HG03520 (cell line): ENCODE measurements at regions not wholly inside any gene's neighbourhood (a gene's known extent, or its start where the extent isn't known, plus 50 kb on each side); places are given as distances from the start of the nearest gene placed in this dataset.
"Not testable (repeated sequence)": the region's sequence is repeated elsewhere in the genome, so short reads cannot be mapped to it uniquely, and the experiment has no call there.

ENCODE experiments used
- ATAC-seq: cut with Tn5 transposase; IDR thresholded peaks from one replicate; pipeline ENCODE4 v1.9.1; 2021; ENCODE audit warnings: mild to moderate bottlenecking, moderate library complexity; ENCODE audit not compliant: unreplicated experiment

DNA sequence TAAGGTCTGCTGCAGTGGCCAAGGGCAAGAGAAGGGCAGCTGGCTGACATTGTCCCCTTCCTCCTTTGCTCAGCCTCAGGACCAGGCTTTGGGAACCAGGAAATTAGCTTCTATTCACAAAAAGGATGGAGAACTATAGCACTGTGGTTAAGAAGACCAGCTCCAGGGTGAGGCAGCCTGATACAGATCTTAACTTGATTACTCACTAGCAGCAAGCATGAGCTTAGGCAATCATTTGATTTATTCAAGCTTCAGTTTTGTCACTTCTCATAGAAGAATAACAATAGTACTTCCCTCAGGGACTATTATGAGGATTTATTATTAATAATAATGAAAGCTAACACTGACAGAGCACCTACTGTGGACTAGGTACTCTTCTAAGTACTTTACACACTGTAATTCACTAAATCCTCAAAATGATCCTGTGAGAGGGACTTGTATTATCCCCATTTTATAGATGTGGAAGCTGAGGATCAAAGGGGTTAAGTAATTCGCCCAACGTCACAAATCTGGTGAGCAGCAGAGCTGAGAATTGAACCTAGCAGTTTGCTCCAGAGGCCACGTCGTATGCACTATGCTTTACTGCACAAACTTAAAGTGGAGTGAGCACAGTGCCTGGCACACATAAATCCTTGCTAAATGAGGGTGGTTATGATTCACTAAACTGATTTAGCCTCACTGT, 130.4 kb upstream of the PAK3 start:
- no peak for ATAC-seq

DNA sequence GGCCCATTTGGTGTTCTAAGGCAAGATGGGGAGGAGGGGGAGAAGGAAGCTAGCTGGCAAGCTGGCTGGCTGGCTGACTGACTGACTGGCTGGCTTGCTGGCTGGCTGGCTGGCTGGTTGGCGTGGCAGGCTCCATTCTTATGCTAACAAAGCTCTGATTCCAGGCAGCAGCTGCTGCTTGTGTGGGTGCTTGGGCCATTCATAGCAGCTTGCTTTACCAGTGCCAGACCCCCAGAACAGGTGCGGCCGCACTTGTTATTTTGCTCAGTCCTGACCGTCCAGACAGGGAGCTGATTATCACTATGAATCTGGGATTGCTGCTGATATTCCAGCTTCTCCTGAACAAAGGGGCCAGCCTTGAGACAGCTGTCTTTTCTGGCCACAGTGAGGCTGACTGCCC, 131.2 kb upstream of the PAK3 start:
- ATAC-seq = no peak

DNA sequence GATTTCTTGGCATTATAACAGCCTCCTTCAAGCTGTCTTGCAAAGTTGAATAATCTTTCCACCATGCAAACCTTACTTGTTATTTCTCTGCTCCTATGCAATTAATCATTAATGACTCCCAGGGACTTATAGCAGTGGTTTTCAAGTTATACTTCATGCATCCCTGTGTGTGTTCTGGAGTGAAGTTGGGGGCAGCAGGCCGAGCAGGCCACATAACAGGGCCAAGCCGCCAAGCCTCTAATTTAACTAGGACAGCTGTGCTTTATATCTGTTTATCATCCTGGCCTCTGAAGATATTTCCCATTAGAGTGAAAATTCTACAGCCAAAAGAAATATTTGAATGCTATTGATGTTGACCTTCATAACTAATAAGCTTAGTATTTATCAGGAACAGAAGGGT, 133.5 kb upstream of the PAK3 start:
- no peak for ATAC-seq

DNA sequence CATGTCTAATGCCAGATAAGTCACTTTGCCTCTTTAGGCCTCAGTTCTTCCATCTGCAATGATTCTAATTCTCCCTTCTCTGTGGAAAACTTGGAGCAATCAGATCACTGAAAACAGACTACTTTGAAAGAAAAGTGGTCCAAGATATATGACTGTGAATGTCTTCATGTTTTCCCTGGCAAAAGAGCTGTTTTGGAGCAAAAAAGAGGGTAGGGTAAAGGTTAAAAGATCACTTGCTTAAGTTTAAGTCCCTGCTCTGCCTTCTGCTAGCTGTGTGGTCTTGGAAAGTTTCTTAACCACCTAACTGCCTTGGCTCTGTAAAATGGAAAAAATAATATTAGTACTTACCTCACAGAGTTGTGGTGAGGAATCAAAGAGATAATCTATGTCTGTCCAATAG, 140.3 kb upstream of the PAK3 start:
- ATAC-seq = no peak

DNA sequence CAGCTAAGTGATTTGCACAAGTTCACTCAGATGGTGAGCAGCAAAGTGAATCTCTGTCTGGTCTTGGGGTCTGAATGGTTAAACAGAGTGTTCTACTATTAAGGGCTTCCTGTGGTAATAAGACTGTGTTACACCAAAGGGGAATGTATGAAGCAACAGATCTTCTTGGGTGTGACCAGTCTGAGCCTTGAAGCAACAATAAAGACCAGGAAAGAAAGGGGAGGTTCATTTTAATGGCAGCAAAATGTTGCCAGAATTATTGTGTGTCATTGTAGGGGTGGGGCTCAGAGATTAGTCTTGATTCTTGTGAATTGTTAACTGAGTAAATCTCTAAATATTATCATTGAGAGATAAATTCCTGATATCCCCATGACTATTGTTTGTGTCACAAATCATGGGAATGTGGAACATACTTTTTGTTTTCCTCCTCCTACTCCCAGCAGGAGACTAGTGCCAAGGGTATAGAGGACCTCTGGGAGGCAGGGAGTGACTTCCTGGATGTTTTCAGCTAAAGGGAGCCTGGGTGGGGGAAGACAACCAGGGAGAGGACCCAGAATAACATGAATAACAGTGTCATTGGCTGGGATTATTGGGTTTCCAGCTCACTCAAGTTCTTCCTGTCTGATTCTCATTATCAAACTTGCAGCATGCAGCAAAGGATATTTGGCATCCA, 141.4 kb upstream of the PAK3 start:
- ATAC-seq = no peak

DNA sequence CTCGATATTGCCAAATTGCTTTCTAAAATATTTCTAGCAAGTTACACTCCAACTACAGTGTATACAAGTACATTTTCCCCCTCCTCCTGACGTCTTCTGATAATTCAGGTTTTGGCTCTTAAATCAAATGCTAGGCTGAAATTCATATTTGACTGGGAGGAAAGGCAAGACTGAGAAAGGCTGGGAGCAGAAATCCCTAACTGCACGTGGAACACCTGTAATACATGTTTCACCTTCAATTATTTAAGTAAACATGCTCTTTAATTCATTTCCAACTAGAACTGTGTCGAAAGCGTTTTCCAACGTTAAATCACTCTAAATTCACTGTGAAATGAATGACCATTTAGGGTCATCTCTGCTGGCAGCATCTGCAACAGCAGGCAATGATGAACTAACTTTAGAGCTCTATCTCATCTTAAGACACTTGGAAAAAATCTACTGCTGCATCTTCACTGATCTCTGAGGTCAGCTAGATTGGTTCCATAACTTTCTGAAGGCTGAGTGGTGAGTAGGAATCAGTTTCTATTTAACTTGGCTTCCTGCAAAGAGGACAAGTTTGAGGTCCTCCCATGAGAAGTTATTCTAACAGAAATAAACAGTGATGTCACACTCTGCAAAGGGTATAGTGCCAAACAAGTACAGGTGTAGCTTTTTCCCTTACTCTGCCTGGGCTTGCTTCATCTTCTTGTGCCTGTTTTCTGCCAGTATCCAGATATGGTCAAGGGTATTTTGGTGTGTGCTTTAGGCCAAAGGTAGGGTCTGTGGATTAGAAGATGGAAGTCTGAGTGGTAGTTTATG, 144.3 kb upstream of the PAK3 start:
- no peak for ATAC-seq

DNA sequence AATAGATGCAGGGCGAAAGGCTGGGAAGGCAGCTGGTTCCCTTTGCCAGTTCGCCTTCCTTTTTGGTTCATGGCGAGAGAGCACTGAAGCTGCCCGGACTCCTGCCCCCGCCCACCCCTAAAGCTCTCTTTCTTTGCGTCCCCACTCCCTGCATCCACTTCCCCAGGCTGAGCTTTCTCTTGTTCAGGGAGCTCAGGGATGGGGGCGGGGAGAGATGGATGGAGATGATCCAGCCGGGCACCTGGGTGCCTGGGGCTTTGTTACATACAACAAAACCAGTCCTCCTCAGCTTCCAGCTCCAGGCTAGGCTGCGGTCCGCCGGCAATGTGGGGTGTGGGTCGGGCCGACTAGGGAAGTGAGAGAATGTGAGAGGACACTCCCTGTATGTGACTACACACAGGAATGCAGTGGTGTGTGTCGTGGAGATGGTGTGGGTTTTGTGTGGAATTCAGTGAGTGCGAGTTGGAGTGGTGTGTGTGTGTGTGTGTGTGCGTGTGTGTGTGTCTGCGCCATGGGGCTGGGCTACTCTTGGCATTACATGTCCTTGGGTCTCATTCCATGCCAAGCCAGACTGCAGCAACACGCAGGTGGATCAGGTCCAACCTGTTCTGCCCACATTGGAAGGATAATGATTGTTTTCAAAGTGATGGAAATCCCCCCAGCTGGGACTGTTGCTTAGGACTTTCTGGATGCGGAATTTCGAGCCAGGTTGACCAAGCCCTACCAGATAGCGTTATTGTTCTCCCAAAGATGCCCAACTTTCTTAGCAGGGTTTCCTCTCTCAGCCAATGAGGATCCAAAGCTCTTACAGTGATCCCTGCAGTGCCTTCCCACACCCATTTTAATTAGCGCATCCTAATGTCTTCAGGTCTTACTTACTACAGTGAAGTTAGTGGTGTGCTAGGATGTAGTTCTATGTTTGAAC, 149.4 kb upstream of the CHRDL1 start:
- no peak for ATAC-seq

DNA sequence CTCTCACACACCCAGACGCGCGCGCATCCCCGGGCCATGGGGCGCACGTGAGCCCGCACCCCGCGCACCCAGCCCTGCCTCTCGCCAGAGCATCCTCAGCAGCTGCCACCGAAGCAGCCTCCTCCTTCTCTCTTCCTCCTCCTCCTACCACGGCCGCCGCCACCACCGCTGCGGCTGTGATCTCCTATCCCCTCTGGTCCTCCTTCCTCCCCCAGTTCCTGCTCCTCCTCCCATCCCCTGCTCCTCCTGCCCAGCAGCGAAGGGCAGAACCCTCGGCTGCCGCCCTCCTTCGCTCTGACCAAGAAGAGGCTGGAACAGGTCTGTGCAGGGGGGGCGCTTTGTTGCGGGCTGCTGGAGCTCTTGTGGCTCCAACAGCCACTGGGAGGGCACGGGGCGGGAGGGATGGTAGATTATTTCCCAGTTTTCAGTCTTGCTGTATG, 148.7 kb upstream of the CHRDL1 start:
- ATAC-seq = no peak

DNA sequence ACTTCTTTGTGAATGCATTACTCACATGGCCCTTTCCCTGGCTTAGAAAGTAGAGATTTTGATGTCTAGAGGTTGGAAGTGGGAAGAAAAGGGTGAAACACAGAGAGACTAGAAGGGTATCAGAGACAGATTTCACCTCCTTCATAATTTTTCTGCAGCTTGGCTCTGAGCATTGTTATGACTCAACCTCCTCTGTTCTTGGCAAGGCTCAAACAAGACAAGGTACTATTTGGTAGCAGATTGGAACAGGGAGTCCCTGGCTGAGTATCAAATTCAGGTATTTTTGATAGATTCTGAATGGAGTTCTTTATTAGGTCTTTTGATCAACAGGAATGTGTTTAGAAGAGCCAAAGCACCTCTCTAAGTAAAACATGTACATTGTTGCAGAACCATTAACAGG, 146.3 kb upstream of the CHRDL1 start:
- no peak for ATAC-seq

DNA sequence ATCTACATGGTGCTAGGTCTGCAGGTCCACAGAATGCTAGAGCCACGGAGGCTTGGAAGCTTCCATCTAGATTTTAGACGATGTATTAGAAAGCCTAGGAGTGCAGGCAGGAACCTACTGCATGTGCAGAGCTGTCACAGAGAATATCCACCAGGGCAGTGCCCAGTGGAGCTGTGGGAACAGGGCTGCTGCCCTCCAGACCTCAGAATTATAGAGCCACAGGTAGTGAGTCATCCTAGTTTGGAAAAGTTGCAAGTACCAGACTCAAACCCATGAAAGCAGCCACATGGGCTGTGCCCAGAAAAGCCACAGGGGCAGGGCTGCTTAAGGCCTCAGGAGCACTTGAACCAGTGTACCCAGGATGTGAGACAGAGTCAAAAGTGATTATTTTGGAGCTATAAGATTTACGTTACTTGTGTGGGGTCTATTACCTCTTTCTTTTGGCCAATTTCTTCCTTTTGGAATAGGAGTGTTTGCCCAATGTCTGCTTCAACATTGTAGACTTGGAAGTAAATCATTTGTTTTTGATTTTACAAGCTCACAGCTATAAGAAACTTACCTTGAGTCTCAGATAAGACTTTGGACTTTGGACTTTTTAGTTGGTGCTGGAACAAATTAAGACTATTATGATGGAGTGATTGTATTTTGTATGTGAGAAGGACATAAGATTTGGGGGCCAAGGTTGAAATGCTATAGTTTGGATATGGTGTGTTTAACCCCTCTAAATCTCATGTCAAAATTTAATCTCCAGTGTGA, 143.5 kb upstream of the CHRDL1 start:
- ATAC-seq = no peak

DNA sequence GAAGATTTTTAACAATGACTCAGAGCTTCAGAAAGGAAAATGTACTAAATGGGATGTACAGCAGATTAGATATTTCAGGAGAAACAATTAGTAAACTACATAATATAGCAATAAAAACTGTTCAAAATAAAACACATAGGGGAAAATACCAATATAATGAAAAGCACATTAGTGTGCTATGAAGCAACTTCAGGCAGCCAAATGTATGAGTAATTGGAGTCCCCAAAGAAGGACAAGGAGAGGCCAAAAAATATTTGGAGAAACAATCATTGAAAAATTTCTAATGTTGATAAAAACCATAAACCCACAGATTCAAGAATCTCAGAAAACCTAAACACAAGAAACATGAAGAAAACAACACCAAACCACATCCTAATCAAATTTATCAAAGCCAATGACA, 129.3 kb upstream of the CHRDL1 start:
- ATAC-seq = no peak

DNA sequence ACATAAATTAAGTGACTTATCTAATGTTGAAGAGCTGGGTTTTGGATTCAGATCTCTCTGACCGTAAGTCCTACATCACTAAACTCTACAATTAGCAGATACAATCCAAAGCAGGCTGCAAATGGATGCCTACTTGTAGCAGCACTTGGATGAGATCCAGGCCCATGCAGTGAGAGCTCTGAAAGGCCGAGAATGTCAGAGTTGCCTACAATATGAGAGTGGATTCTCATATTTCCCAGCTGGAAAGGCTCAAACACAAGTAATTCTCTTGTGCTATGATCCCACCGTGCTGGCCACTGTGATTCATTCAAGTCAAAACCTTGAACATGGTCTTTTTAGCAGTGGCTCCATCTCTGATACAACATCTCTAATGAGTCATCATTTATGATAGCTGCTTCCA, 125.4 kb upstream of the CHRDL1 start:
- no peak for ATAC-seq

DNA sequence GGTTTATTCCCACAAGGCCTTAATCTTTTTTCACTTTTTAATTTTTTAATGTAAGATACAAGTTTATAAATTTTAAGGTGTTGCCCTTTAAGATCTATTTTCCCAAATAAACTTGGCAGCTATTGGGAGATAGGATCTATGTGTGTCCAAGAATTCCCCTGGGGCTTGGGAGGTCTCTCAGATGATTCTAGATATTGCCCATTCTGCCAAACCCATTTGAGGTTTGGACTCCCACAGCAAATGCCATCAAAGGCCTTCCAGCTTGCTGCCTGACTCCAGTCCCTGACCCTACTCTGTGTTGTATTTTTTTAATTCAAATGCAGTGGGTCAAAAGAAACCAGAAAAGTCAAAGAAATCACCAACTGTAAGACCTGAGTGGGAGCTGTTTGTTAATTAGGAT, 120.0 kb upstream of the CHRDL1 start:
- no peak for ATAC-seq

DNA sequence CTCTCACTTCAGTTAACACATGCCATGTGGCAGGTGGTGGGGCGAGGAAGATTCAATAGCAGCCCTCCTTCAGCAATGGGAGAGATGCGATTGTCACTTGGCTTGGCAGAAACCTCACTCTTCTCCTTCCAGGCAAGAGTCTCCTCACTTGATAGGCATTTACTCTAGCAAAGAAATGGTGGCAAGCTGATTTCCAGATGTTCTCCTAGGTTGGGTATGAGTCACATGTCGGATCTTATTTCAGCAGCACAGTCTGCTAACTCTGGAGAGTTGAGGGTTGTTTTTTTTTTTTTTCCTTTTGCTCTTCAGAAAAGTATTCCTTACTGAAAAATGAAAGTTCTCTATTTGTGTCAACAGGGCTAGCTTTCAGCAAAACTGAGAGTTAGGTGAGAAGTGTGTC, 119.5 kb upstream of the CHRDL1 start:
- ATAC-seq = no peak

DNA sequence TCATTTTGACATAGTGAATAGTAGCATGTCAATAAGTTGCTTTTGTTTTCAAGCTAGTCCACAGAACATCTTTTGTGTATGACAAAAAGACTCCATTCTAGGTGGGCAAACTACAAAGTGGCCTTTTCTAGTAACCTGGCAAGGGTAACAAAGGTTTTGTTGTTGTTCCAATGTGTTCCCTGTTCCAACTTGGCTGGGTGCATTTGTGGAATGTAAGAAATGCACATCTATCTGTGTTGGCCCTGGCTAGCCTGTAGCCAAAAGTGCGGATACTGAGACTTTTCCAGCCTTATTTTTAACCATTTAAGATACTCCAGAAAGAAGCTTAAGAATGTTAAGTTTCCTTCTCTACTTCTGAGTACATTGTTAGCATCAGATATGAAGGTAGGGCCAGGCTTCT, 118.7 kb upstream of the CHRDL1 start:
- ATAC-seq = no peak

DNA sequence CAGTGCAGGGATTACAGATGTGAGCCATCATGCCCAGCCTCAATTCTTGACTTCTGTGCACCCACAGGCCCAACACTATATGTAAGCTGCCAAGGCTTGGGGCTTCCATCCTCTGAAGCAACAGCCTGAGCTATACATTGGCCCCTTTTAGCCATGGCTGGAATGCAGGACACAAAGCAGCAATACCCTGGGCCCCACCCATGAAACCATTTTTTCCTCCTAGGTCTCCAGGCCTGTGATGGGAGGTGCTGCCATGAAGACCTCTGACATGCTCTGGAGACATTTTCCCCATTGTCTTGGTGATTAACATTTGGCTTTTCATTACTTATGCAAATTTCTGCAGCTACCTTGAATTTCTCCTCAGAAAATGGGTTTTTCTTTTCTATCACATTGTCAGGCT, 109.1 kb upstream of the CHRDL1 start:
- ATAC-seq = not testable (repeated sequence)

DNA sequence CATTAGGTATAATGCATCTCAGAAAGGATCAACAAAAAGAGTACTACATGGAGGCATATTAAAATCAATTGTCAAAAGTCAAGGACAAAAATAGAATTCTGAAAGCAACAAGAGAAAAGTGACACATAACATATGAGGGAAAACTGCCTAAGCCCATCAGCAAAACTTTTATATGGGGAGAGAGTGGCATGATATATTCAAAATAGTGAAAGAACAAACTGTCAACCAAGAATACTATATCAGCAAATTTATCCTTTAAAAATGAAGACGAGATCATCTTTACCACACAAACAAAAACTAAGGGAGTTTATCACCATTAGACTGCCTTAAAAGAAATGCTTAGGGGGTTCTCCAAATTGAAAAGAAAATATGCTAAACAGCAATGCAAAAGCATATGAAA, 86.4 kb upstream of the CHRDL1 start:
- no peak for ATAC-seq

DNA sequence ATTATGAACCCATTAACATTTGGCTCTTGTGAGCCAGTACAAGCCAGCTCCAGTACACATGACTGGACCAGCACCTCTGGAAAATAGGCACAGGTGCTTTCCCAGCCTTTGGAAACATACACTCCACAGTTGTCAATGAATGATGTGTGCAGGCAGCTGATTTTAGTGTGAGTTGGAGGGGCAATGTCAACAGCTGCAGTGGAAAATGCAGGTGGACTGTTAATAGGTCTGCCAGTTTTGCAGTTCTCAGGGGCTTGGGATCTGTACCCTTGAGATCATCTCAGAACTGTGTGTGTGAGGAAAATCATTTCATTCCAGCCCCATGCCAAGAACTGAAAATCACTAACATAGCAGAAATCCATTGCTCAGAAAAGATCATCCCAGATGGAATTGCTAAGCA, 81.7 kb upstream of the CHRDL1 start:
- no peak for ATAC-seq

DNA sequence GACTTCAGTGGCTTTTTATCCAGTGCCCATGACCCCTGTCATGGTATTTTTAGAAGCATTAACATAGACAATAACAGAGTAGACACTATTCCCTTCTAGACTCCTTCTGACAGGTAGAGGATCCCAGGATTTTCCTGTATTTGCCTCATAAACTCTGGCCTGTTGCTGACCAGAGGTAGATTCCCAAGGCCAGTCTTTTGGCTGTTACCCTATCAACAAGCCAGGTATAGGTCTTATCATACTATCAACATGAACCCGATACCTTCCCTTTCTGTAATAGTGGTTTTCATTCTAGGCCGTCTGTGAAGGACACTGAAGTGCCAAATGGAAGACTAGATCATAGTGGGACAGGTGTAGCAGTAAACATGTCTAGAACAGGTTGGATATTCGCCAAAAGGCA, 76.2 kb upstream of the CHRDL1 start:
- no peak for ATAC-seq

DNA sequence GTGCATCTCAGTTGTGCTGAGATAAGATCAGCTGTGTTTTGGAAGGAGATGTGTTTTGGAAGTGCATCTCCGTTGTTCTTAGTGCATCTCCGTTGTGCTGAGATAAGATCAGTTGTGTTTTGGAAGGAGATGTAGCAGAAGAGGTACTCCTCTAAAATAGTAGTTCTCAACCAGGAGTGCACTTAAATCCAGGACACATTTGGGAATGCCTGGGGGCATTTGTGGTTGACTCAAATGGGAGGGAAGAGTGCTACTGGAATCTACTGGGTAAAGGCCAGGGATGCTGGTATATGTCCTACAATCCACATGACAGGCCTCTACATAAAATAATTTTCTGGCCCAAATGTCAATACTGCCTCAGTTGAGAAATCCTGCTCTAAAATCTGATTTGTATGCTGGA, 70.8 kb upstream of the CHRDL1 start:
- ATAC-seq = no peak
